Stomach (tissue), 4 donors: ENCODE measurements at regions not wholly inside any gene's neighbourhood (a gene's known extent, or its start where the extent isn't known, plus 50 kb on each side); places are given as distances from the start of the nearest gene placed in this dataset.

ENCODE experiments used
- CTCF ChIP-seq, 7 experiments: fragments of 450-650 bp in 4 of 7; fragments of 200-600 bp in 3 of 7; sonication (generic) in 3 of 7; IDR thresholded peaks; one replicate each; pipeline ENCODE4 v1.5.1; 2016 to 2019; ENCODE audit warnings: antibody characterized with exemption in 7 of 7, control low read depth in 2 of 7, mild to moderate bottlenecking in 1 of 7
- EP300 ChIP-seq: sonication (generic); formaldehyde crosslinking; IDR thresholded peaks from one replicate; pipeline ENCODE4 v1.6.1; 2017; ENCODE audit warnings: antibody characterized with exemption
- POLR2A ChIP-seq, 4 donors: fragments of 450-650 bp; IDR thresholded peaks; one replicate each; pipeline ENCODE4 v1.6.1; 2016; ENCODE audit warnings: antibody characterized with exemption in 4 of 4, control low read depth in 2 of 4, mild to moderate bottlenecking in 1 of 4, moderate library complexity in 1 of 4
- POLR2AphosphoS5 ChIP-seq, 3 donors: sonication (generic); formaldehyde crosslinking; IDR thresholded peaks; one replicate each; pipeline ENCODE4 v1.6.1; 2016; ENCODE audit warnings: antibody characterized with exemption in 3 of 3

- TF ChIP-seq POLR2AphosphoS5 (IDR thresholded peaks at IDR 0.05) (no peak), POLR2A (IDR thresholded peaks at IDR 0.05) (no peak), CTCF (IDR thresholded peaks at IDR 0.05) (no peak), EP300 (no peak)
These were observed 256.6 kb downstream of the TMEM38B start for GRCh38 chr9:105950894-105951293.
